GM19455 (cell line): ENCODE measurements at regions not wholly inside any gene's neighbourhood (a gene's known extent, or its start where the extent isn't known, plus 50 kb on each side); places are given as distances from the start of the nearest gene placed in this dataset.
"Not testable (repeated sequence)": the region's sequence is repeated elsewhere in the genome, so short reads cannot be mapped to it uniquely, and the experiment has no call there.

Experiments used
- ATAC-seq: cut with Tn5 transposase; IDR thresholded peaks from one replicate; pipeline ENCODE4 v1.9.1; 2021; ENCODE audit not compliant: unreplicated experiment

- ATAC-seq = no peak
Observed at GRCh38 chr17:71639865-71640264, 481.0 kb upstream of the SOX9 start.

- ATAC-seq = not testable (repeated sequence)
Observed at GRCh38 chr17:71646890-71647289, 473.9 kb upstream of the SOX9 start.

GRCh38 chr17:71648342-71648741 lies 472.5 kb upstream of the SOX9 start:
- ATAC-seq = not testable (repeated sequence)

GRCh38 chr17:71649941-71650350 lies 470.9 kb upstream of the SOX9 start:
- no peak for ATAC-seq

- no peak for ATAC-seq
Observed at GRCh38 chr17:71655542-71655941, 465.3 kb upstream of the SOX9 start.

- no peak for ATAC-seq
Observed at GRCh38 chr17:71656964-71657858, 463.6 kb upstream of the SOX9 start.

- no peak for ATAC-seq
Observed at GRCh38 chr17:71658996-71659395, 461.8 kb upstream of the SOX9 start.

- no peak for ATAC-seq
Observed at GRCh38 chr17:71664861-71665260, 456.0 kb upstream of the SOX9 start.

GRCh38 chr17:71666047-71666446 lies 454.8 kb upstream of the SOX9 start:
- ATAC-seq = no peak

- ATAC-seq = no peak
Observed at GRCh38 chr17:71667661-71668060, 453.2 kb upstream of the SOX9 start.

GRCh38 chr17:71668807-71669206 lies 452.0 kb upstream of the SOX9 start:
- ATAC-seq = no peak

- ATAC-seq = no peak
Observed at GRCh38 chr17:71677439-71677838, 443.4 kb upstream of the SOX9 start.

- ATAC-seq = no peak
Observed at GRCh38 chr17:71679832-71680231, 441.0 kb upstream of the SOX9 start.

GRCh38 chr17:71681427-71682173 lies 439.2 kb upstream of the SOX9 start:
- no peak for ATAC-seq

GRCh38 chr17:71682174-71682494 lies 438.7 kb upstream of the SOX9 start:
- ATAC-seq = no peak

GRCh38 chr17:71689782-71690181 lies 431.0 kb upstream of the SOX9 start:
- no peak for ATAC-seq

- no peak for ATAC-seq
Observed at GRCh38 chr17:71699907-71700306, 420.9 kb upstream of the SOX9 start.

- no peak for ATAC-seq
Observed at GRCh38 chr17:71703701-71704100, 417.1 kb upstream of the SOX9 start.

GRCh38 chr17:71709271-71709890 lies 411.4 kb upstream of the SOX9 start:
- ATAC-seq = no peak

- ATAC-seq = no peak
Observed at GRCh38 chr17:71709946-71710345, 410.9 kb upstream of the SOX9 start.

GRCh38 chr17:71710816-71711215 lies 410.0 kb upstream of the SOX9 start:
- no peak for ATAC-seq

- ATAC-seq = no peak
Observed at GRCh38 chr17:71713846-71714245, 407.0 kb upstream of the SOX9 start.
